ENCODE measurements at regions not wholly inside any gene's neighbourhood (a gene's known extent, or its start where the extent isn't known, plus 50 kb on each side); places are given as distances from the start of the nearest gene placed in this dataset.

DNA sequence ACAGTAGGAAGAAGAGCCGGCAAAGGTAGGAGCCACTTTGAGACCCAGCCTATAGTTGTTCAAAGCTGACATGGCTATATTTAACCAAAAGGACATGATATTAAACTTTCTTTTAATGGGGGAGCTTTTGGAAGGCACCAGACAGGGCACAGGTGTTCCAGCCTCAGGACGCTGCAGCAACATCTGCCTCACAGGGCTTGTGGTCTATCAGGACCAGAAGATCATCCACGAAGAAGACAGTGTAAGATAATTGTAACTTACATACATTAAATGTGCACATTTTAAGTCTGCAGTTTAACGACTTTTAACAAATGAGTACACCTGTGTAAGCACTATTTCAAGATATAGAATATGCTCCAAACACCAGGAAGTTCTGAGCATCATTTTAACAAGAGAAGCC is 168.2 kb upstream of the PMEPA1 start:
- dilution Hi-C loops (cut with MboI; ENCODE audit: extremely low pct_ligation_motif_present, low sequenced_read_pairs) = no loop called here
- Histone ChIP-seq H3K27ac (ENCODE audit: insufficient read depth, low read depth, low read length) (no peak overlapping the region), H3K4me3 (replicated peaks in 1 of 3; ENCODE audit: insufficient read depth in 1 of 3, low read depth in 1 of 3, low read length in 3 of 3) (no peak overlapping the region), H4K20me1 (replicated peaks; ENCODE audit: control insufficient read depth, extremely low read depth, insufficient read depth, low read length) (no peaks in the 10 kb centered on the region), H3K4me2 (ENCODE audit: insufficient read depth, low read length) (no peak overlapping the region), H3K27me3 (ENCODE audit: control insufficient read depth in 2 of 2, insufficient read depth in 2 of 2, low read length in 2 of 2) (no peaks in the 10 kb centered on the region), H3K36me3 (ENCODE audit: control insufficient read depth in 2 of 2, extremely low read depth in 1 of 2, insufficient read depth in 2 of 2, low read length in 2 of 2) (no peaks in the 10 kb centered on the region), H3K79me2 (ENCODE audit: control insufficient read depth, insufficient read depth, low read length) (no peaks in the 10 kb centered on the region), H3K9me1 (replicated peaks; ENCODE audit: control insufficient read depth, extremely low read depth, insufficient read depth, low read length) (no peaks in the 10 kb centered on the region), H3K4me1 (ENCODE audit: control insufficient read depth, extremely low read depth, insufficient read depth, low read length) (no peaks in the 10 kb centered on the region), H3K9me3 (replicated peaks; ENCODE audit: control insufficient read depth, insufficient read depth, low read length) (no peaks in the 10 kb centered on the region), H3K9ac (replicated peaks; ENCODE audit: extremely low read depth, insufficient read depth, low read length) (no peak overlapping the region), H2AFZ (ENCODE audit: low read depth, low read length) (no peak overlapping the region)
- FAIRE-seq = no peak
- no TSS peak for BruUV-seq (replicated peaks)
- ChIA-PET CTCF (no interaction called here), POLR2A (no interaction called here)
- intact Hi-C loops (cut with micrococcal nuclease) = no loop called here
- no peak for DNase-seq (ENCODE audit: low read depth, low spot score)
- TF ChIP-seq EZH2 (IDR thresholded peaks at IDR 0.05; ENCODE audit: borderline replicate concordance, low read depth, low read length, severe bottlenecking) (no peak), JUN (IDR thresholded peaks at IDR 0.05; ENCODE audit: borderline replicate concordance, insufficient read depth, insufficient read length, low read depth) (no peak), FOS (IDR thresholded peaks at IDR 0.05; ENCODE audit: borderline replicate concordance, insufficient read depth, low read length) (no peak), POLR2AphosphoS5 (IDR thresholded peaks at IDR 0.05; ENCODE audit: insufficient read depth, low read depth, low read length) (no peak), POLR2A (IDR thresholded peaks at IDR 0.05; ENCODE audit: low read depth, low read length) (no peak), MYC (IDR thresholded peaks at IDR 0.05; ENCODE audit: low read depth, low read length) (no peak), GATA2 (IDR thresholded peaks at IDR 0.05; ENCODE audit: insufficient read depth, insufficient read length, low read depth, low read length) (no peak)
- TF ChIP-seq, protein P1, sequence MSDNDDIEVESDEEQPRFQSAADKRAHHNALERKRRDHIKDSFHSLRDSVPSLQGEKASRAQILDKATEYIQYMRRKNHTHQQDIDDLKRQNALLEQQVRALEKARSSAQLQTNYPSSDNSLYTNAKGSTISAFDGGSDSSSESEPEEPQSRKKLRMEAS (IDR thresholded peaks at IDR 0.05; ENCODE audit: insufficient read depth, insufficient read length) = no peak
- TF ChIP-seq, protein P2, sequence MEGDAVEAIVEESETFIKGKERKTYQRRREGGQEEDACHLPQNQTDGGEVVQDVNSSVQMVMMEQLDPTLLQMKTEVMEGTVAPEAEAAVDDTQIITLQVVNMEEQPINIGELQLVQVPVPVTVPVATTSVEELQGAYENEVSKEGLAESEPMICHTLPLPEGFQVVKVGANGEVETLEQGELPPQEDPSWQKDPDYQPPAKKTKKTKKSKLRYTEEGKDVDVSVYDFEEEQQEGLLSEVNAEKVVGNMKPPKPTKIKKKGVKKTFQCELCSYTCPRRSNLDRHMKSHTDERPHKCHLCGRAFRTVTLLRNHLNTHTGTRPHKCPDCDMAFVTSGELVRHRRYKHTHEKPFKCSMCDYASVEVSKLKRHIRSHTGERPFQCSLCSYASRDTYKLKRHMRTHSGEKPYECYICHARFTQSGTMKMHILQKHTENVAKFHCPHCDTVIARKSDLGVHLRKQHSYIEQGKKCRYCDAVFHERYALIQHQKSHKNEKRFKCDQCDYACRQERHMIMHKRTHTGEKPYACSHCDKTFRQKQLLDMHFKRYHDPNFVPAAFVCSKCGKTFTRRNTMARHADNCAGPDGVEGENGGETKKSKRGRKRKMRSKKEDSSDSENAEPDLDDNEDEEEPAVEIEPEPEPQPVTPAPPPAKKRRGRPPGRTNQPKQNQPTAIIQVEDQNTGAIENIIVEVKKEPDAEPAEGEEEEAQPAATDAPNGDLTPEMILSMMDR (IDR thresholded peaks at IDR 0.05; ENCODE audit: extremely low read depth in 1 of 2, insufficient read depth in 1 of 2, low read depth in 1 of 2, low read length in 2 of 2) = no peak
